Thymus (tissue), 11 donors: ENCODE measurements at regions not wholly inside any gene's neighbourhood (a gene's known extent, or its start where the extent isn't known, plus 50 kb on each side); places are given as distances from the start of the nearest gene placed in this dataset.
"Not testable (repeated sequence)": the region's sequence is repeated elsewhere in the genome, so short reads cannot be mapped to it uniquely, and the experiment has no call there.

Source experiments
- DNase-seq, 9 donors: peaks; one replicate each; pipeline ENCODE4 v3.0.0-alpha.2; 2013; ENCODE audit warnings: low spot score in 9 of 9, low read depth in 6 of 9, missing footprints in 1 of 9
- H3K27ac ChIP-seq, 2 donors: one replicate each; pipeline ENCODE4 v1.5.1; 2013; ENCODE audit warnings: control low read depth in 1 of 2, low read depth in 1 of 2, low read length in 1 of 2, mild to moderate bottlenecking in 1 of 2, moderate library complexity in 1 of 2
- H3K27me3 ChIP-seq, 2 donors: one replicate each; pipeline ENCODE4 v1.5.1; 2013; ENCODE audit warnings: low read length in 1 of 2; ENCODE audit not compliant: control insufficient read depth in 2 of 2, insufficient read depth in 1 of 2
- H3K36me3 ChIP-seq, 2 donors: one replicate each; pipeline ENCODE4 v1.5.1; 2013; ENCODE audit warnings: low read length in 1 of 2, mild to moderate bottlenecking in 1 of 2, moderate library complexity in 1 of 2; ENCODE audit not compliant: control insufficient read depth in 2 of 2, insufficient read depth in 2 of 2
- H3K4me1 ChIP-seq, 2 donors: one replicate each; pipeline ENCODE4 v1.5.1; 2013; ENCODE audit warnings: low read length in 2 of 2; ENCODE audit not compliant: control insufficient read depth in 2 of 2, insufficient read depth in 2 of 2
- H3K4me3 ChIP-seq, 2 donors: one replicate each; pipeline ENCODE4 v1.5.1; 2013; ENCODE audit warnings: low read length in 2 of 2, control low read depth in 1 of 2, mild to moderate bottlenecking in 1 of 2
- H3K9me3 ChIP-seq, 2 donors: one replicate each; pipeline ENCODE4 v1.5.1; 2013; ENCODE audit warnings: low read length in 1 of 2, mild to moderate bottlenecking in 1 of 2; ENCODE audit not compliant: control insufficient read depth in 2 of 2, insufficient read depth in 1 of 2
- WGBS: extraction: QIAGEN DNeasy Blood & Tissue Kit; methylation state at CpG from one replicate; pipeline ENCODE4 v1.1.7; 2013; 5-methylcytosine and 5-hydroxymethylcytosine counted together
- donor health status: healthy.

- no peak overlapping the region for H3K4me3 ChIP-seq
- H3K27me3 ChIP-seq = no peaks in the 10 kb centered on the region
- no peak overlapping the region for H3K27ac ChIP-seq
- no peaks in the 10 kb centered on the region for H3K36me3 ChIP-seq
- DNase-seq = no peak
- 87% methylated on average over 18 of the region's 18 CpGs for WGBS
- H3K9me3 ChIP-seq = peaks cover 0 to 2% of the 10 kb centered on the region in 2 donors
- no peaks in the 10 kb centered on the region for H3K4me1 ChIP-seq
Observed at GRCh38 chr14:105926373-105927095, 400.2 kb downstream of the TMEM121 start.

GRCh38 chr14:105927096-105928060, 401.0 kb downstream of the TMEM121 start:
- no peak for DNase-seq

GRCh38 chr14:105928171-105929111, 402.1 kb downstream of the TMEM121 start:
- 14% methylated on average over 23 of the region's 23 CpGs for WGBS
- not testable (repeated sequence) for DNase-seq, H3K36me3 ChIP-seq, H3K4me1 ChIP-seq, H3K4me3 ChIP-seq, H3K9me3 ChIP-seq, H3K27me3 ChIP-seq, H3K27ac ChIP-seq

More at GRCh38 chr14:105927096-105928060, 401.0 kb downstream of the TMEM121 start:
- Histone ChIP-seq H3K27me3 (no peaks in the 10 kb centered on the region), H3K9me3 (peaks cover 0 to 2% of the 10 kb centered on the region in 2 donors), H3K4me1 (no peaks in the 10 kb centered on the region), H3K27ac (no peak overlapping the region), H3K4me3 (no peak overlapping the region), H3K36me3 (no peaks in the 10 kb centered on the region)
- WGBS = 55% methylated on average over 25 of the region's 25 CpGs

DNA sequence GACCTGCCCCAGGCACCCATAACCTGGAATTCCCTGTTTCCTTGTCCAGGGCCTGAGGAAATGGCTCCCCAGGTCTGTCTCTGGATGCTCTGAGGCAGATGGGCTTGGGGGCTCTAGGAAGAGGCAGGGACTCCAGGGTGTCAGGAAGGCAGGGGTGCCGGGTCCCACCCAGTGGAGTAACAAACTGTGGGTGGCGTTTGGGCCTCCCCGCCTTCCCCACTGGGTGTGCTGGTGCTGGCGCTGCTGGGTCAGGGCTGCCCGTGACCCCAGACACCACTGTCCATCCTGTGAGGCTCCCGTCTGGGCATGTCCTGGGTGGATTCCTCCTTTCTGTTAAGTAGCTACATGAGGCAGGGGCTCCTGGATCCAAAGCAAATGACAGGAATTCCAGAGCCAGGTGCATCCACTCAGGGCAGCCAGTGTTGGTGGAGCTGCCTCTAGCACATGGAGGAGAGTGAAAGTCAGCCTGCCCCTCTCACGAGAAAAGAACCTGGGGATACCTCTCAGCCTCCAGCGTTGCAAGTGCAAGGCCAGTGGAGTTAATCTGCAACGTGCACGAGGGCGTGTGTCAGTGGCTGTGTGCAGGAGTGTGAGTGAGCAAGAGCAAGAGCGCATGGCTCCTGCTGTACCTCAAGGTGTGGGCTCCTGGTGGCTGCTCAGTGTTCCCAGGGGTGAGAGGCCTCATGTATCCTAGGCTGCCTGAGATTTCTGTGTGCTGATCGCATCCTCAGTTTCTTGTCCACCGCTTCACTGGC, 403.1 kb downstream of the TMEM121 start:
- H3K4me3 ChIP-seq = no peak overlapping the region
- no peaks in the 10 kb centered on the region for H3K27me3 ChIP-seq
- H3K27ac ChIP-seq = no peak overlapping the region
- 65% methylated on average over 14 of the region's 14 CpGs for WGBS
- H3K4me1 ChIP-seq = no peaks in the 10 kb centered on the region
- DNase-seq = no peak
- peaks cover 0 to 2% of the 10 kb centered on the region in 2 donors for H3K9me3 ChIP-seq
- H3K36me3 ChIP-seq = no peaks in the 10 kb centered on the region

DNA sequence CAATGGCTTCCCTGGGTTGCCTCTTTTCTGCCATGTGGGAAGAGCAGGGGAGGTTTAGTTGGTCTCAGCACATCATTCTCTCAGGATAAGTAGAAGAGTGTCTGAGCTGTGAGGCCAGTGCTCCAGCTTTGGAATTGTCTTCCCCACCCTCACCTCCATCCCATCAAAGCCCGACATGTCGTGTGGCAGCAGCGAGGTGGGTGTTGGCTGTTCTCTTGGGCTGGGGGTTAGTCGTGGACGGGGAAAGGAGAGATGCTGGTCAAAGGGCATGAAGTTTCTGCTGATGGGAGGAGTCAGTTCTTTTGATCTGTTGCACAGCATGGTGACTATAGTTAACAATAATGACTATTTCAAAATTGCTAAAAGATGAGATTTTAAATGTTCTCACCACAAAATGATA, 404.2 kb downstream of the TMEM121 start:
- Histone ChIP-seq H3K9me3 (peaks cover 2 to 6% of the 10 kb centered on the region in 2 donors), H3K4me3 (no peak overlapping the region), H3K36me3 (no peaks in the 10 kb centered on the region), H3K27ac (no peak overlapping the region), H3K4me1 (no peaks in the 10 kb centered on the region), H3K27me3 (no peaks in the 10 kb centered on the region)
- WGBS = 80% methylated on average over 5 of the region's 5 CpGs
- DNase-seq = no peak

DNA sequence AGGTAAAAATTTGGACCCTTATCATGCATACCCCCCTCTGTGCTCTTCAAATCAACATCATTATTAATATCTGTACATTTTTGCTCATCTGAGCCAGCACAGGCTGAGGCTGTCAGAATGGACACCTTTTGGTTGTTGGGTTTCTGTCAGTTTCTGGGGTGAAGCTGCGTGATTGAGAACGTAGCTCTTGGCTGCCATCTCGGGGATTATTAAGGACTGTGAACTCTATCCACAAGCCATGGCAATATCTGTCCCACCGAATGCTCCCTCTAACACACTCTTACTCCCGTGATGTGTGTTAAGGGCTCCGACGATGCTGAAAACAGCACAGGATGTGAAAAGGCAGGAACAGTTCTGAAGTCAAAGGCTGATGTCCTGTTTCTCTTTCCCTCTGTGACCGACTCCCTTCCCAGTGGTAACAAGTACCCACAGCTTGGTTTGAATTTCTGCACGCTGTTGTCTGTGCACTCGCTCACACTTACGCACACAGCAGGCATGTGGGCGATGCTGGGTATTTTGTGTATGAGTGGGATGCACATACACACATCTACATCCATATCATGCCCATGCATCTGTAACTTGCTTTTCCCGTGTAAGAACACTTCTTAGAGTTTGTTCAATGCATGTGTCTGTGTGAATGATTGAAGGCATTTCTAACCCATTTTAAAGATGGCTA, 405.6 kb downstream of the TMEM121 start:
- no peaks in the 10 kb centered on the region for H3K4me1 ChIP-seq
- H3K9me3 ChIP-seq = peaks cover 2 to 7% of the 10 kb centered on the region in 2 donors
- H3K27ac ChIP-seq = no peak overlapping the region
- no peaks in the 10 kb centered on the region for H3K27me3 ChIP-seq
- no peak for DNase-seq
- H3K4me3 ChIP-seq = no peak overlapping the region
- no peaks in the 10 kb centered on the region for H3K36me3 ChIP-seq
- 64% methylated on average over 13 of the region's 13 CpGs for WGBS

DNA sequence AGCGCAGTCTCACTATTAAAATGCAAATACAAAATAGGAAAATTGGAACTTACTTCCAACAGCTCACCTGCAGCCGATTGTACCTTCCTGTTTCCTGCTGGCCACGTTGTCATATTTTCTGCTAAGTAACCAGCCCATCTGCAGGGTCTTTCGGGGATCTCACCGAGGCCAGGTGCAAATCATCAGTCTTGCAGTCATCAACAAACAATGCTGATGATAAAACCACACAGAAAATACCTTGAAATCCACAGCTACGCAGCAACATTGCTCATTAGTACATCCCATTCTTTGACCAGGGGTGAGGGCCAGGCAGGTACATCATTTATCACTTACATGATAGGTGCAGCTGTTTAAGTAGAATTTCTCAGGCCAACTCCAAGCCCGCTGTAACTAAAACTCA, 406.9 kb downstream of the TMEM121 start:
- Histone ChIP-seq H3K4me1 (no peaks in the 10 kb centered on the region), H3K27ac (no peak overlapping the region), H3K9me3 (peaks cover 2 to 18% of the 10 kb centered on the region in 2 donors), H3K36me3 (no peaks in the 10 kb centered on the region), H3K4me3 (no peak overlapping the region), H3K27me3 (no peaks in the 10 kb centered on the region)
- no peak for DNase-seq
- 65% methylated on average over 7 of the region's 7 CpGs for WGBS

GRCh38 chr14:105935384-105935783, 409.0 kb downstream of the TMEM121 start:
- 80% methylated on average over 3 of the region's 3 CpGs for WGBS
- Histone ChIP-seq H3K27ac (no peak overlapping the region), H3K4me3 (no peak overlapping the region), H3K36me3 (no peaks in the 10 kb centered on the region), H3K4me1 (no peaks in the 10 kb centered on the region), H3K9me3 (peaks cover 2 to 33% of the 10 kb centered on the region in 2 donors), H3K27me3 (no peaks in the 10 kb centered on the region)
- DNase-seq = no peak
